ENCODE measurements at regions not wholly inside any gene's neighbourhood (a gene's known extent, or its start where the extent isn't known, plus 50 kb on each side); places are given as distances from the start of the nearest gene placed in this dataset.

- no TSS peak for BruUV-seq (replicated peaks)
- WGBS (ENCODE audit: insufficient coverage, low coverage, missing lambda C conversion rate) = 1% methylated on average over 4 of the region's 4 CpGs
- no peak for FAIRE-seq
Observed at GRCh38 chr6:95767897-95768463, 190.6 kb downstream of the MANEA start.

More at GRCh38 chr6:95767897-95768463, 190.6 kb downstream of the MANEA start:
- DNase-seq (ENCODE audit: extremely low read depth in 1 of 4, low spot score in 3 of 4) (no peak), ATAC-seq (no peak)
- in situ Hi-C loops (cut with MboI) = no loop called here
- no peaks in the 10 kb centered on the region for H3K79me2 ChIP-seq (ENCODE audit: control insufficient read depth, insufficient read depth, low read length)
- H4K20me1 ChIP-seq (replicated peaks; ENCODE audit: control insufficient read depth, insufficient read depth, low read length) = no peaks in the 10 kb centered on the region
- no peaks in the 10 kb centered on the region for H3K4me1 ChIP-seq (replicated peaks in 1 of 2; ENCODE audit: control insufficient read depth in 2 of 2, insufficient read depth in 2 of 2, low read length in 2 of 2)
- no peak overlapping the region for H3K4me3 ChIP-seq
- TF ChIP-seq ZNF212 (CRISPR knock-in tag; IDR thresholded peaks at IDR 0.05) (no peak), NR2C1 (IDR thresholded peaks at IDR 0.05) (no peak), NR2C1 (tag; IDR thresholded peaks at IDR 0.05) (no peak), KLF16 (IDR thresholded peaks at IDR 0.05) (no peak), SMAD1 (IDR thresholded peaks at IDR 0.05; ENCODE audit: low read depth, low read length, partially characterized antibody) (no peak), ZNF407 (IDR thresholded peaks at IDR 0.05; ENCODE audit: low read depth) (no peak), TAF1 (IDR thresholded peaks at IDR 0.05; ENCODE audit: control insufficient read depth, extremely low read depth, insufficient read depth, low read length, severe bottlenecking) (no peak), FOXP1 (CRISPR knock-in tag; IDR thresholded peaks at IDR 0.05) (no peak), IRF2 (CRISPR knock-in tag; IDR thresholded peaks at IDR 0.05) (no peak)
- CTCF ChIA-PET (ENCODE audit: low intra/inter-chr PET ratio) = no interaction called here
- H3K9me1 ChIP-seq (ENCODE audit: control insufficient read depth, insufficient read depth, low read length) = no peaks in the 10 kb centered on the region
- H3K9ac ChIP-seq (ENCODE audit: insufficient read depth in 1 of 2, low read depth in 2 of 2, low read length in 2 of 2) = no peak overlapping the region
- H2AFZ ChIP-seq (ENCODE audit: low read depth, low read length) = no peak overlapping the region
- H3K9me3 ChIP-seq (replicated peaks; ENCODE audit: control insufficient read depth, insufficient read depth, low read depth, low read length) = no peaks in the 10 kb centered on the region
- no peak overlapping the region for H3K27ac ChIP-seq (ENCODE audit: extremely low read depth, low read depth, low read length)
- no peaks in the 10 kb centered on the region for H3K36me3 ChIP-seq (ENCODE audit: control insufficient read depth, insufficient read depth, low read length)
- intact Hi-C loops (cut with micrococcal nuclease) = no loop called here
- no peaks in the 10 kb centered on the region for H3K27me3 ChIP-seq (ENCODE audit: control insufficient read depth in 2 of 2, insufficient read depth in 2 of 2, low read length in 2 of 2)
- POLR2A ChIA-PET = no interaction called here
- H3K4me2 ChIP-seq (ENCODE audit: insufficient read depth, low read length) = no peak overlapping the region
